ENCODE measurements at regions not wholly inside any gene's neighbourhood (a gene's known extent, or its start where the extent isn't known, plus 50 kb on each side); places are given as distances from the start of the nearest gene placed in this dataset.

DNA sequence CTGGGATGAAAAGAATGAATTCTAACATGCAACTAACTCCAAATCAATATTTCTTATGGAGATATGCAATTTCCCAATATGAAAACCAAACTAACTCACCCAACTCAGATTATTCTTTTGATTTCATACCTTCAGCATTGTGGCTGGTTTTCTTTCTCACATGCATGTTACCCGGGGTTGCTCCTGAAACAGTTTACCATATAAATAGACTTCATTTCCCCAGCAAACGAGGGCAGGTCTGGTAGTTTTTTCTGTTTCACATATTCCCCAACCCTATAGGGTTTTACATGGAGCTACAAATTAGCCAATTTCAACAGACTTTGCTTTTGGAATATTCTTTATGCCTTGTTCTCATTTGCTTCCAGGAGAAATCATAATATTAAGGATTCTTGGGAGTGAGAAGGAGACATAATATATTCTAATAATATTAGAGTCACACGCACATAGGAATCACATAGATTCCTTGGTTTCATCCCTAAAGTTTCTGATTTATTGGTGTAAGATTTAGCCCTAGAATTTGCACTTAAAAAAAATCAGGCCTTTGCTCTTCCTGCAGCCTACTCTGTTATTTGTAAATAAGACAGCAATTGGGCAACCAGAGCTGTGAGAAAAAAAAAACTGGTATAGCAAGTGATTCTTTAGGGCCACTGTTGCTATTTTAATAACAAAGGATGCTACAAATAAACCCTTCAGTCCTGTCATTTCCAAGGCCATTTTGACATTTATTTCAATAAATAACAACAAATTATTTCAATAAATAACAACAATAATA is 60.3 kb upstream of the FAM20A start:
- DNase-seq (ENCODE audit: low read depth) = no peak

DNA sequence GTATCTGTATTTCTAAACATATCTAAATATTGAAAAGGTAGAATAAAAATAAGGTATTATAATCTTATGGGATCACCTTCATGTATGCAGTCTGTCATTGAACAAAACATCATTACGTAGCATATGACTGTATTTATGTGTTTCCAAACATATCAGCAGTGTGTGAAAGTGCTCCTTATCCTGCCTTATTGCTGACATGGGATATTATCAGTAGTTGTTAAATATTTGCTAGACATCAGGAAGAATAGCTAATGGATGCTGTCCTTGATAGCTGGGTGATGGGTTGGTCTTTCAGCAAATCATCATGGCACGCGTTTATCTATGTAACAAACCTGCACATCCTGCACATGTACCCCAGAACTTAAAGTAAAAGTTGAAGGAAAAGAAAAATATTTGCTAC is 59.1 kb upstream of the FAM20A start:
- no peak for DNase-seq (ENCODE audit: low read depth)

DNA sequence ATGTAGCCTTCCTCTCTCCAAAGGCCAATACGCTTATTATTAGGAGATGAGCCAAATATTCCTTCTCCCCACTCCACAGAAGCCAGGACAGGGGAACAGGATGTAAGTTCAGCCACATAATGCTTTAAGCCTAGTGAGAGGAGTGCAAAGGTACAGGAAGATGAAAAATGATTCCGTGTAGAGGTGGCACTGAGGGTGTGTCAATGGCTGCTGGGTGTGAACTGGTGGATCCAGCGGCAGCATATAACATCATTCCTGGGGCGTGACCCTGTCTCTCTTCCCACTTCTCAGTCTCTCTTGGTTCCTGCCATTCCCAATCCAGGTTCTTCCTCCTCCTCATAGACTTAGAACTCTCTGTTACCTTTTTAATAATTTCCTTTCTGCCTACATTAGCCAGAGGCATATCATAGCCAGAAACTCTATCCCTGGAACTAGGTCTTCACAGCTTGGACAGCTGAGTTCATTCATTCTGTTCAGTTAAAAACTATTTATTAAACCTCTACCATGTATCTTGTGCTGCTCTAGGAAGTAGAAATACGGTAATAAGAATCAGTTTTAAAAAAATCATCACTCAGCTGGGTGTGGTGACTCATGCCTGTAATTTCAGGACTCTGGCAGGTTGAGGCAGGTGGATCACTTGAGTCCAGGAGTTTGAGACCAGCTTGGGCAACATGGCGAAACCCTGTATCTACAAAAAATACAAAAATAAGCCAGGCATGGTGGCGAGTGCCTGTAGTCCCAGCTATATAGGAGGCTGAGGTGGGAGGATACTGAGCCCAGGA is 58.0 kb upstream of the FAM20A start:
- DNase-seq (ENCODE audit: low read depth) = no peak

DNA sequence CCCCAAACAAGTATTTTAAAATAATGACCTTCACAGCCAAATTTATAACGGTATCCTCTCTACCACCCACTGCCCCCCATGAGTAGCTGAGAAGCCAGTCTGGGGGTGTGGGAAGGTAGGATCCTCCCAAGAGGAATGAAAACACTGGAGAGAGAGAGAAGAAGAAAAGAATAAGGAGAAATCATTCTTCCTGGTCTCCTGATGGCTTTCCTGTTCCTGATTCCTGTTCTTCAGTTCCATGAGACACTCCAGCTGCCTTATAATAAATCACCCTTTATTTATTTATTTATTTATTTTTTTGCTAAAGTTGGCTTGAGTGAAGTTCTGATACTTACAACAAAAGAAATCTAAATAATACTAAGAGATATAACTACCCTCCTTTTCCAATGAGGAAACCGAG is 56.4 kb upstream of the FAM20A start:
- no peak for DNase-seq (ENCODE audit: low read depth)

DNA sequence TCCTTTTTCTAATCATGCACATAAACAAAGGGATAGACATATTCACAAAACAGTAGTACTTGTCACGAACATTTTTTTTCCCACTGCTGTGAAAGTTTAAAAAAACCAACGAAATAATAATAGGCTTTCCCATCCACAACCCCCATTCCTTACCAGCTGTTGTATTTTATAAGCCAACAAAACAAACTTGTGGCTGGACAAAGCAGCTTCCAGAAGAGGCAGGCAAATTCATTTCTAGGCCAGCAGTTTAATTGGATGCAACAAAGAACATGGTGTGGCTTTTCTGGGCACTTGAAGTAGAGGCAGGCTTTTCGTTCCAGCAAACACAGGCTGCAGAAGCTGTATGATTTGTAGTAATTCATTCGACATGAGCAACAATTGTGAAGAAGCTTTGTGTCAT is 56.0 kb upstream of the FAM20A start:
- DNase-seq (ENCODE audit: low read depth) = no peak

DNA sequence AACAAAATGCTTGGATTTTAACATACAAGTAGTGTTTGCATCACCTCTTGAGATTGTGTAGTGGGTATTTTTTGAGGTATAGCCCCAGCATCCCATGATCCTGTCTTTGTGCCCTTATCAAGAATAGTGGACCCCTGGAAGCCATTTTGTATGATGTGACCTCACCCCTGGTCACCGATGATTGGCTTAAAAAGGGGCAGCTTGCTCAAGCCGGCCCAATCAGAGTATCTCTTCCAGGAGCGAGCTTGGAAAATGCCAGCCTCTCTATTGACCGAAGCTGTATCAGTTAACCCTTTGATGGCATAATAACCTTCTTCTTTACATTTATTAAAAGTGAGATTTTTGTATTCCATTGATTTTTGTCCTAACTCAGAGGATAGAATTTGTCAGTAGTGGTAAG is 55.5 kb upstream of the FAM20A start:
- DNase-seq (ENCODE audit: low read depth) = no peak
